NCI-H526 treated with DMSO at 0.1 percent for 48 hours (cell line): ENCODE measurements at regions not wholly inside any gene's neighbourhood (a gene's known extent, or its start where the extent isn't known, plus 50 kb on each side); places are given as distances from the start of the nearest gene placed in this dataset.
"Not testable (repeated sequence)": the region's sequence is repeated elsewhere in the genome, so short reads cannot be mapped to it uniquely, and the experiment has no call there.

Source experiments
- DNase-seq: peaks from one replicate; lab custom pipeline; 2025; lab: John Stamatoyannopoulos, UW

DNA sequence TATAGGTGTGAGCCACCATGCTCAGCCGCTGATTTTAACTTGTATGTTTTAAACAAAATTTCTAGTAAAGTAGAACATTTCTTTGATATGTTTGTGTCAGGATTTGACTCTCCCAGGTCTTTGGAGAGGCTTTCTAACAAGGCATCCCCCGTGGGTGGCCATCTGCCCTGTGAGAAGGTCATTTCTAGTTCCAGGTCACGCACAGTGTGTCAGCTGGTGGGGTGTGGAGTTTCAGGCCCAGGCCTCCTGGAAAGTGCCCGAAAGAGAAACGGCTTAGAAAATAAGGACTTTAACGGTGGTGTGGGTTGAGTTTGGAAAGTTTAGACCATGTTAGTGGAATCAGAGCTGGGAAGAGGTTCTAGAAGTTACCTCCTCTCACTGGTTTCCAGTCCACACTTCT is 61.0 kb downstream of the SPDYE17 start:
- DNase-seq, result not testable (repeated sequence)

DNA sequence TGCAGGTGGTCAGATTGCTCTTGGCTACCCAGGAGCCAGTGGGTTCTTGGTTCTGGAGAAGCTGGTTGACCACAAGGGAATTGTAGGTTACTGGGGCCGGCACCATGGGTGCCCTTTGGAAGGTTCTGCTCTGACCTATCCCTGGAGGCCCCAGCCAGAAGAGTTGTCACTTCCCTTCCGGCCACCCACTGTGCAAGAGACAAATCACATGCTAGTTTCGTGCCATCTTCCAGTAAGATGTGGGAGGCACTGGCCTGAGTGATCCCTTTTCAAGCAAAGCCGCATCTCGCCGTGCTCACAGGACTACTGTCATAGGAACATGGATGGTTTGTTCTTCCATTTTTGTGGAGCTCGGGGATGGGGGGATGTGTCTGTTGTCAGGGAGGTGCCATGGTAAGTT is 62.3 kb downstream of the SPDYE17 start:
- DNase-seq, result not testable (repeated sequence)

DNA sequence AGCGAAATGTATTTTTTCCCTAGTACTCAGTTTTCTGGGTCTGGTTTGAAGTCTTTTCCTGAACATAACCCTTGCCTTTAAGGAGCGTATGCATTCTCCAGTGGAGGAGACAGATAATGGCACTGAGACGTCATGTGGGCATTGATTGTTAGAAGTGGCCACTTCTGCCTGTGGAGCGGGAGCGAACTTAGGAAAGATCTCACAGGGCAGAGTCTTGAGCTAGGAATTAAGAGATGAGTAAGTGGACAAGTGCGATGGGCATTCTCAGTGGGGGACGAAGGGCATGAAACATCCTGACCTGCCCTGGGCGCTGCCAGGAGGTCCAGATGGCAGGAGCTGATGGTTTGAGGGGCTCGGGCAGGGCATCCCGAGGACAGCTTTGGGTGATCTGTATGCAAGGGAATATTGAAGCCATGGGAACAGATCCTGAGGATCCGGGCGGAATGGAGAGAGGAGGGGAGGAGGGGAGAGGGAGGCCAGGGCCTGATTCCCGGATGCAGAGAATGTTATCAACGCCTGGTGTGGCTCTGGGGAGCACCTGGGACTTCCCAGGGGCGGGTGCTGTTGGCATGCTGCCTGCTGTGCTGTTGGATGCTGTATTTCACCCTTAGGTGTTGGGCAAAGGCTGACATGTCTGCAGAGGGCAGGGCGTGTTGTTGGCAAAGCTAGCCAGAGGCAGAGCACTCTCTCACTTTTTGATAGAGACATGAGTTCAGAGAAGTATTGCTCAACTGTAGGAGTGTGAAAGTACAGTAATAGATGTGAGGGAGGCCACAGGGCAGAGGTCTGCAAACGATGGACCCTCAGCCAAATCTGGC is 66.2 kb downstream of the SPDYE17 start:
- DNase-seq, result not testable (repeated sequence)

- DNase-seq, result not testable (repeated sequence)
Measured at GRCh38 chr7:76964050-76964449, 68.1 kb downstream of the SPDYE17 start.

GRCh38 chr7:76963061-76963460 is 69.1 kb downstream of the SPDYE17 start:
- not testable (repeated sequence) for DNase-seq

DNA sequence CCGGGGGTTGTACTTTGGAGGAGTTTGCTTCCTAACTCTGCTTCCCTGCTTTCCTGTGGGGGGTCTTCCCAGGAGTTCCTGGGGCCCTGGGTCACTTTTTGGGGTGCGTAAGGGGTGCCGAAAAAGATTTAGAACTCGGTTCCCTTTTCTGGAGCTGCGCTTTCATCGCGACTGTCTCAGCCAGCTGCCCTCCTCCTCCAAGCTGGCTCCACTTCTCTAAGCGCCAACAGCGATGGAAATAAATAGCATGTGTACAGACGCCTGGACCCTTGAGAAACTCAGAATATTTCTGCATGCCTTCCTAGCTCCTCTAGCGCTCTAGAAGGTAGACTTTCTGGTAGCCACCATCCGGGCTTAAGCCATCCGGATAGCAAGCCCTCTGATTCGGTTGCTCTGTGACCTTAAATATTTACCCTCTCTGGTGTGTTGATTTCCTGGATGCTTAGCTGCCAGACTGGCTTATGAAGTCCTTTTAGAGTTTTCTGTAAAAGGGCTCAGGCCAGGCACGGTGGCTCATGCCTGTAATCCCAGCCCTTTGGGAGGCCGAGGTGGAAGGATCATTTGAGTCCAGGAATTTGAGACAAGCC is 71.7 kb downstream of the SPDYE17 start:
- DNase-seq, result not testable (repeated sequence)

GRCh38 chr7:76959573-76960399 is 72.4 kb downstream of the SPDYE17 start:
- not testable (repeated sequence) for DNase-seq

DNA sequence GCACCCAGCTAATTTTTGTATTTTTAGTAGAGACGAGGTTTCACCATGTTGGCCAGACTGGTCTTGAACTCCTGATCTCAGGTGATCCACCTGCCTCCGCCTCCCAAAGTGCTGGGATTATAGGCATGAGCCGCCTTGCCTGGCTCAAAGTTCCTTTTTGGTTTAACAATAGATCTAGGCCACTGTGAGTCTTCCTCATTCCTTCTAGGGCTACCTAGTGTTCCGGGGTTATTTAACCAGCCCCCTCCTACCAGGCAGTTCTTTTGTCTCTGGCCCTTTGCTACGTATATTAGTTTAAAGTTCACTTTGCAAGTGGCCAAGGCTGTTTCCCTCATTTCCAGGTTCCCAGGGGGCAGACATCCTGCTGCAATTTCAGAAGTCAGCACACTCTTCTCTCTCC is 75.6 kb downstream of the SPDYE17 start:
- not testable (repeated sequence) for DNase-seq

- DNase-seq, result not testable (repeated sequence)
Measured at GRCh38 chr7:76955124-76955523, 77.0 kb downstream of the SPDYE17 start.

DNA sequence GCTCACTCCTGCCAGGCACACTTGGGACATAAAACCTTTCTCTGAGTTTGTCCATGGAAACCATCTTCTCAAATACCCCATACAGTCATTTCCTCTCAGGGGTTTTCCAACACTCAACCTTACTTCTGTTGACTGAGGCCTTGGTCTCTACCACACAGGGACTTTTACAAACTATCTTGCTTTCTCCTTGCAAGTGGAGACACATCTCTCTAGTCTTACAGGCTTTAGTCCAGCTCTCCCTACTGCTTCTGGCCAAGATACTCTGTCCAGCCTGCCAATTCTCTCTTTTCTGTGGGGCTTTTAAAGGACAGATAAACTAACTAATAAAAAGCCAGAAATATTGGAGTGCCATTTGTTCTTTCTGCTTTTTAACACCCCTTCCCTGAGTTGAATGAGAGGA is 87.6 kb downstream of the SPDYE17 start:
- not testable (repeated sequence) for DNase-seq

DNA sequence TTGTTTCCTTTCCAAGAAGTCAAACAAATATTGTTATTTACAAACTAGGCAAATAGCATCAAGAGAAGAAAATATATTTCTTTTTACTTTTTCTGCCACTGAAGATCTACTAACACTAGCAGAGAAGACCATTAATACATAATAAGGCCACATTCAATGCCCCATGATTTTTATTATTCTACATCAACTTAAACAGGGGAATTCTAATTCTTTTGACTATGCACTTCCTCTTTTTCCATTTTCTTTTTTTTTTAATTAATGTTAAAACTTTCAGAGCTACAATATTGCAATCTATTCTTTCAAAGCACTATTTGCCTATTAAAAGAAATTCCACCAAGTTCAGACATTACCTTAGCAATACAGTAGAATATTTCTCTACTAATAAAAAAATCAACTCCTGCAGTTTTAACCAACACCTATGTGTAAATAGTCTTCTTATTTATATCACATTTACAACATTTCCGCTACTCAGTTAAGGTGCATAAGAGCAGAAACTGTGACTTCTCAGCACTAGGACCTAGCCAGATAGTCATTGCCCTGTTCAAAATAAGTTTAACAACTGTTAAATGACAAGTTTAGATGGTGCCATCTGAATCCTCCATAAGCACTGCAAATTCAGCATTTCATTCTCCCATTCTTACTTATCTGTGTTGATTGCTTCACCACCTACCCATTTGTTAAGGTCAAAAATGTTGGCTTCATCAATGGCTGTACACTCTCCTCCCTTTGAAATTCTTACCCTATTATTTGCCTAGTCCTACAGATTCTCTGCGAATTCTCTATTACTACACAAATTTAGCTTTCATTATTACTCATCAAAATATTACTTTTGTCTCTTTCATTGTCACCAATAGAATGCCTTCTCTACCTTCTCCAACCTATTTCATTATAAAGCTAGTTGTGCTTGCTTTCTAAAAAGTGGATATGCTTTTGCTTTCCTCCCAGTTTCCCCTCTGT is 90.1 kb downstream of the SPDYE17 start:
- DNase-seq, result not testable (repeated sequence)

DNA sequence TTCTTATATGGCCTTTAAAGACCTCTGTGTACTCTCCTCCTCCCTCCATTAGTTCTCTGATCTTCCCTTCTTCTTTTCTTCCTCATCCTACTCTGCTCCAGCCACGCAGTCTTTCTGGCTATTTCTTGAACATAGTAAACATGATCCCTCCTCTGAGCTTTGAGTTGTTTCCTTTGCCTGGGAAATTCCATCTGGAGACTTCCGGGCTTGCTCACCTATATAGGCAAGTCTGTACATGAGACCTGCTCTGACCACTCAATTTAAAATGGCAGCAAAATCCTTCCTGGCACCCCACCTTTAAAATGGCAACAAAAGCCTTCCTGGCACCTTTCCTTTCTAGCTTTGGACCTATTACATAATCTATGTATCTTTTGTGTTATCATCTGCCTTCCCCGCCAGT is 94.4 kb downstream of the SPDYE17 start:
- not testable (repeated sequence) for DNase-seq

- not testable (repeated sequence) for DNase-seq
Measured at GRCh38 chr7:76937330-76937729, 94.8 kb downstream of the SPDYE17 start.

GRCh38 chr7:76936346-76936745 is 95.8 kb downstream of the SPDYE17 start:
- DNase-seq, result not testable (repeated sequence)

GRCh38 chr7:76934711-76935110 is 97.5 kb downstream of the SPDYE17 start:
- not testable (repeated sequence) for DNase-seq

DNA sequence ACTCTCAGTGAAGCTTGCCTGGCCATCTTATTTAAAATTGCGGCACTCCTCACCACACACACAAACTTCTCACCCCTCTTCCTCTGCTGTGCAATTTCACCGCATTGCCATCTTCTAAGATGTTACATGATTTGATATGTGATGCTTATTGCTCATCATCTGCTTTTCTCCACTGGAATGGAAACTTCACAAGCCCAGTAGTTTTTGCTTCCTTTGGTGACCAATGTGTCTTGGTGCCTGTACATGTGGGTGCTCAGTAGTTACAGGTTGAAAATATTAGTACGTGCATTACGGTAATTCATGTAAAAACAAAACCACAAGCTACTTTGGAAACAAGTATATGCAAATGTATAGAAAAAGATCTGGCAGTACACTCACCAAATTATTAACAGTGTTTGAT is 99.2 kb downstream of the SPDYE17 start:
- DNase-seq, result peak; percentile 37

DNA sequence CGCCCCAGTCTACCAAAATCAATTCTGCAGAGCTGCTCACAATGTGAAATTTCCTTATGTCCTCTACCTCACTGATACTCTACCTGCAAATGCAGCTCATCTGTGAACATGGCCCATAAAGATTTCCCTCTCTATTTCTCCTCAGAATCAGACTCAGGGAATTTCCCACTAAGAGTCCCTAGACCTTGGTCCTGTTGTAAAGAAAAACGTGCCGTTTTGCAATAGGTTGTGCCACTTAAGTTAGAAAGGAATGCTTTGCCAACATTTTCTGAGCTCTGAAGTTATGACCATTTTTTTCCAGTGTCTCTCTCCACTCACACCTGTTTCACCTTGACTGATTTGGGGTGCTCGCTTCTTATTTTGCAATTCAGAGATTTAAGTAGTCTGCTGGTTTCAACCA is 100.7 kb downstream of the SPDYE17 start:
- DNase-seq, result not testable (repeated sequence)

- not testable (repeated sequence) for DNase-seq
Measured at GRCh38 chr7:76930416-76930815, 101.7 kb downstream of the SPDYE17 start.

GRCh38 chr7:76928751-76929150 is 103.4 kb downstream of the SPDYE17 start:
- not testable (repeated sequence) for DNase-seq

- not testable (repeated sequence) for DNase-seq
Measured at GRCh38 chr7:76927741-76928393, 104.3 kb downstream of the SPDYE17 start.

GRCh38 chr7:76926416-76926815 is 105.7 kb downstream of the SPDYE17 start:
- not testable (repeated sequence) for DNase-seq
